Lung (tissue), 11 donors: ENCODE measurements at regions not wholly inside any gene's neighbourhood (a gene's known extent, or its start where the extent isn't known, plus 50 kb on each side); places are given as distances from the start of the nearest gene placed in this dataset.

Experiments
- ATAC-seq: fragments of 200-7000 bp; cut with Tn5 transposase; one replicate; pipeline ENCODE4 v1.9.1; 2020; ENCODE audit warnings: moderate number of reproducible peaks; ENCODE audit not compliant: insufficient read depth, low FRiP score
- DNase-seq, 3 donors: peaks; one replicate each; pipeline ENCODE4 v3.0.0-alpha.2; 2013 to 2017
- H3K27ac ChIP-seq, 2 donors: one replicate each; pipeline ENCODE4 v1.5.1; 2013; ENCODE audit warnings: mild to moderate bottlenecking in 2 of 2, moderate library complexity in 2 of 2, control low read depth in 1 of 2, inconsistent platforms in 1 of 2, low read depth in 1 of 2, low read length in 1 of 2
- H3K27me3 ChIP-seq, 3 donors: one replicate each; pipeline ENCODE4 v1.5.1; 2013; ENCODE audit warnings: low read length in 2 of 3; ENCODE audit not compliant: control insufficient read depth in 3 of 3, insufficient read depth in 3 of 3
- H3K36me3 ChIP-seq, 4 donors: one replicate each; pipeline ENCODE4 v1.5.1; 2013; ENCODE audit warnings: low read length in 4 of 4, mild to moderate bottlenecking in 1 of 4, moderate library complexity in 1 of 4; ENCODE audit not compliant: control insufficient read depth in 4 of 4, insufficient read depth in 4 of 4
- H3K4me1 ChIP-seq, 5 donors: one replicate each; pipeline ENCODE4 v1.5.1; 2013; ENCODE audit warnings: low read length in 5 of 5, mild to moderate bottlenecking in 2 of 5, moderate library complexity in 1 of 5; ENCODE audit not compliant: control insufficient read depth in 5 of 5, insufficient read depth in 5 of 5
- H3K4me3 ChIP-seq: one replicate; pipeline ENCODE4 v1.5.1; 2013; ENCODE audit warnings: mild to moderate bottlenecking, control low read depth, moderate library complexity
- H3K9ac ChIP-seq, 2 donors: one replicate each; pipeline ENCODE4 v1.5.1; 2013; ENCODE audit warnings: low read length in 2 of 2, control low read depth in 1 of 2; ENCODE audit not compliant: insufficient read depth in 1 of 2
- H3K9me3 ChIP-seq, 4 donors: one replicate each; pipeline ENCODE4 v1.5.1; 2013; ENCODE audit warnings: low read length in 3 of 4, mild to moderate bottlenecking in 1 of 4, moderate library complexity in 1 of 4; ENCODE audit not compliant: control insufficient read depth in 4 of 4, insufficient read depth in 3 of 4
- CTCF ChIP-seq: IDR thresholded peaks from 2 replicates; pipeline ENCODE4 v1.5.1; 2012; ENCODE audit warnings: mild to moderate bottlenecking; ENCODE audit errors: control extremely low read depth, extremely low read depth
- WGBS, 2 donors: extraction: QIAGEN DNeasy Blood & Tissue Kit; methylation state at CpG; one replicate each; pipeline ENCODE4 v1.1.7; 2013; 5-methylcytosine and 5-hydroxymethylcytosine counted together
- donor health status: control.
- donor health status: control.
- donor health status: Bipolar disorder and iron deficiency.
- donor health status: healthy.
- donor health status: DM: yes; HTN: yes; CAD: no.

- 83 to 92% methylated on average over 1 of the region's 1 CpG for WGBS, 2 donors
- H3K36me3 ChIP-seq, result no peaks in the 10 kb centered on the region
- ATAC-seq, result no peak
- no peaks in the 10 kb centered on the region for H3K4me1 ChIP-seq
- no peak for TF ChIP-seq CTCF
- H3K27me3 ChIP-seq, result no peaks in the 10 kb centered on the region
- no peak overlapping the region for H3K27ac ChIP-seq
- H3K4me3 ChIP-seq, result no peak overlapping the region
- no peak overlapping the region for H3K9ac ChIP-seq
- DNase-seq, result no peak
- H3K9me3 ChIP-seq, result no peaks in the 10 kb centered on the region
Observed at GRCh38 chr10:57679916-57680315, 587.8 kb downstream of the IPMK start.

GRCh38 chr10:57675125-57675524, 592.6 kb downstream of the IPMK start:
- ATAC-seq (no peak), DNase-seq (no peak)
- no peaks in the 10 kb centered on the region for H3K36me3 ChIP-seq
- H3K27me3 ChIP-seq, result no peaks in the 10 kb centered on the region
- no peak for TF ChIP-seq CTCF
- H3K27ac ChIP-seq, result no peak overlapping the region
- H3K4me3 ChIP-seq, result no peak overlapping the region
- no peaks in the 10 kb centered on the region for H3K4me1 ChIP-seq
- H3K9ac ChIP-seq, result no peak overlapping the region
- WGBS, 2 donors, result 47 to 91% methylated on average over 1 of the region's 1 CpG
- H3K9me3 ChIP-seq, result no peaks in the 10 kb centered on the region

GRCh38 chr10:57673446-57673960, 594.2 kb downstream of the IPMK start:
- no peak overlapping the region for H3K4me3 ChIP-seq
- 78% methylated on average over 2 of the region's 2 CpGs for WGBS, 2 donors
- H3K4me1 ChIP-seq, result no peaks in the 10 kb centered on the region
- TF ChIP-seq CTCF, result no peak
- H3K9ac ChIP-seq, result no peak overlapping the region
- no peak for ATAC-seq
- H3K27ac ChIP-seq, result no peak overlapping the region
- H3K36me3 ChIP-seq, result no peaks in the 10 kb centered on the region
- H3K9me3 ChIP-seq, result no peaks in the 10 kb centered on the region
- no peaks in the 10 kb centered on the region for H3K27me3 ChIP-seq
- DNase-seq, result no peak

- DNase-seq (no peak), ATAC-seq (no peak)
- no peak for TF ChIP-seq CTCF
- H3K9ac ChIP-seq, result no peak overlapping the region
- H3K36me3 ChIP-seq, result no peaks in the 10 kb centered on the region
- WGBS, 2 donors, result 47 to 51% methylated on average over 3 of the region's 3 CpGs
- no peaks in the 10 kb centered on the region for H3K4me1 ChIP-seq
- H3K9me3 ChIP-seq, result no peaks in the 10 kb centered on the region
- H3K4me3 ChIP-seq, result no peak overlapping the region
- H3K27me3 ChIP-seq, result no peaks in the 10 kb centered on the region
- H3K27ac ChIP-seq, result no peak overlapping the region
Observed at GRCh38 chr10:57664815-57665214, 602.9 kb downstream of the IPMK start.
